SIG-M5 treated with dmso at 0.1 percent for 504 hours (cell line): ENCODE measurements at regions not wholly inside any gene's neighbourhood (a gene's known extent, or its start where the extent isn't known, plus 50 kb on each side); places are given as distances from the start of the nearest gene placed in this dataset.

Experiments used
- DNase-seq: peaks from one replicate; lab custom pipeline; 2025; ENCODE audit not compliant: unreplicated experiment; lab: John Stamatoyannopoulos, UW

- no peak for DNase-seq
Measured at GRCh38 chr5:166172597-166172996, 2118.8 kb upstream of the WWC1 start.

GRCh38 chr5:166178411-166179080, 2112.9 kb upstream of the WWC1 start:
- DNase-seq = no peak

- no peak for DNase-seq
Measured at GRCh38 chr5:166185185-166185584, 2106.3 kb upstream of the WWC1 start.

GRCh38 chr5:166188501-166189325, 2102.7 kb upstream of the WWC1 start:
- no peak for DNase-seq

GRCh38 chr5:166192696-166193095, 2098.7 kb upstream of the WWC1 start:
- no peak for DNase-seq

- DNase-seq = no peak
Measured at GRCh38 chr5:166195981-166196380, 2095.5 kb upstream of the WWC1 start.

- DNase-seq = no peak
Measured at GRCh38 chr5:166200532-166200931, 2090.9 kb upstream of the WWC1 start.

- no peak for DNase-seq
Measured at GRCh38 chr5:166211640-166212039, 2079.8 kb upstream of the WWC1 start.

GRCh38 chr5:166236327-166236726, 2055.1 kb upstream of the WWC1 start:
- DNase-seq = no peak

GRCh38 chr5:166240705-166241104, 2050.7 kb upstream of the WWC1 start:
- no peak for DNase-seq

GRCh38 chr5:166245556-166245955, 2045.9 kb upstream of the WWC1 start:
- DNase-seq = no peak

GRCh38 chr5:166251786-166252185, 2039.7 kb upstream of the WWC1 start:
- no peak for DNase-seq

GRCh38 chr5:166257661-166258060, 2033.8 kb upstream of the WWC1 start:
- no peak for DNase-seq

- no peak for DNase-seq
Measured at GRCh38 chr5:166262395-166262794, 2029.0 kb upstream of the WWC1 start.

GRCh38 chr5:166267907-166268306, 2023.5 kb upstream of the WWC1 start:
- no peak for DNase-seq

GRCh38 chr5:166270712-166271111, 2020.7 kb upstream of the WWC1 start:
- no peak for DNase-seq

GRCh38 chr5:166276006-166276405, 2015.4 kb upstream of the WWC1 start:
- DNase-seq = no peak

GRCh38 chr5:166279828-166280227, 2011.6 kb upstream of the WWC1 start:
- no peak for DNase-seq

GRCh38 chr5:166281433-166281832, 2010.0 kb upstream of the WWC1 start:
- DNase-seq = no peak

- DNase-seq = no peak
Measured at GRCh38 chr5:166282939-166283338, 2008.5 kb upstream of the WWC1 start.

- no peak for DNase-seq
Measured at GRCh38 chr5:166285361-166285760, 2006.1 kb upstream of the WWC1 start.

GRCh38 chr5:166286832-166287231, 2004.6 kb upstream of the WWC1 start:
- DNase-seq = no peak

GRCh38 chr5:166287866-166288265, 2003.6 kb upstream of the WWC1 start:
- DNase-seq = no peak
